OCI-LY7 (cell line): ENCODE measurements at regions not wholly inside any gene's neighbourhood (a gene's known extent, or its start where the extent isn't known, plus 50 kb on each side); places are given as distances from the start of the nearest gene placed in this dataset.

Source experiments
- CTCF ChIP-seq: fragments of 200-600 bp; sonication (generic); conservative IDR thresholded peaks from 2 replicates; pipeline ENCODE4 v1.5.1; 2014; ENCODE audit warnings: mild to moderate bottlenecking, antibody characterized with exemption, low read length, moderate library complexity, mixed read lengths
- EZH2phosphoT487 ChIP-seq: fragments of 200-600 bp; sonication (generic); IDR thresholded peaks from 2 replicates; pipeline ENCODE4 v1.6.1; 2018; ENCODE audit warnings: low read depth, borderline replicate concordance, mild to moderate bottlenecking, mixed run types, antibody characterized with exemption, low read length, moderate library complexity, mixed read lengths

GRCh38 chr1:229107304-229107815, 163.6 kb upstream of the RAB4A start:
- TF ChIP-seq EZH2phosphoT487 (no peak), CTCF (no peak)
